Activated CD8-positive, alpha-beta memory T cell treated with anti-CD3 and anti-CD28 coated beads for 48 hours (primary cell): ENCODE measurements at regions not wholly inside any gene's neighbourhood (a gene's known extent, or its start where the extent isn't known, plus 50 kb on each side); places are given as distances from the start of the nearest gene placed in this dataset.
"Not testable (repeated sequence)": the region's sequence is repeated elsewhere in the genome, so short reads cannot be mapped to it uniquely, and the experiment has no call there.

Source experiments
- DNase-seq, 3 experiments: peaks; one replicate each; pipeline ENCODE4 v3.0.0-alpha.2; 2020; ENCODE audit warnings: low read depth in 2 of 3, low spot score in 2 of 3

- DNase-seq: no peak
These were observed 55.1 kb downstream of the TTC6 start for GRCh38 chr14:37650356-37651037.

GRCh38 chr14:37652042-37652441, 56.6 kb downstream of the TTC6 start:
- no peak for DNase-seq

- no peak for DNase-seq
These were observed 60.0 kb downstream of the TTC6 start for GRCh38 chr14:37655418-37655817.

- DNase-seq: no peak
These were observed 62.7 kb downstream of the TTC6 start for GRCh38 chr14:37658156-37658555.

GRCh38 chr14:37663498-37663897, 68.1 kb downstream of the TTC6 start:
- DNase-seq: no peak

GRCh38 chr14:37665479-37665878, 70.0 kb downstream of the TTC6 start:
- no peak for DNase-seq

GRCh38 chr14:37665951-37666350, 70.5 kb downstream of the TTC6 start:
- DNase-seq: no peak

GRCh38 chr14:37668646-37669045, 73.2 kb downstream of the TTC6 start:
- DNase-seq: no peak

GRCh38 chr14:37669242-37669641, 73.8 kb downstream of the TTC6 start:
- DNase-seq: no peak

GRCh38 chr14:37673439-37673838, 78.0 kb downstream of the TTC6 start:
- no peak for DNase-seq

GRCh38 chr14:37678916-37679315, 83.5 kb downstream of the TTC6 start:
- no peak for DNase-seq

- DNase-seq: no peak
These were observed 86.1 kb downstream of the TTC6 start for GRCh38 chr14:37681486-37681885.

GRCh38 chr14:37692680-37693079, 97.3 kb downstream of the TTC6 start:
- not testable (repeated sequence) for DNase-seq

- DNase-seq: not testable (repeated sequence)
These were observed 98.0 kb downstream of the TTC6 start for GRCh38 chr14:37693420-37693819.

GRCh38 chr14:37695866-37696265, 100.4 kb downstream of the TTC6 start:
- DNase-seq: no peak

- no peak for DNase-seq
These were observed 102.2 kb downstream of the TTC6 start for GRCh38 chr14:37697489-37698121.

- no peak for DNase-seq
These were observed 103.7 kb downstream of the TTC6 start for GRCh38 chr14:37698840-37699777.

GRCh38 chr14:37707716-37708115, 112.3 kb downstream of the TTC6 start:
- no peak for DNase-seq

GRCh38 chr14:37708481-37708880, 113.1 kb downstream of the TTC6 start:
- no peak for DNase-seq

- DNase-seq: no peak
These were observed 114.2 kb downstream of the TTC6 start for GRCh38 chr14:37709419-37710195.

GRCh38 chr14:37711356-37711830, 116.0 kb downstream of the TTC6 start:
- no peak for DNase-seq
